Smooth muscle cell (in vitro differentiated cells): ENCODE measurements at regions not wholly inside any gene's neighbourhood (a gene's known extent, or its start where the extent isn't known, plus 50 kb on each side); places are given as distances from the start of the nearest gene placed in this dataset.

Experiments used
- DNase-seq: peaks from one replicate; lab custom pipeline; 2025; ENCODE audit not compliant: unreplicated experiment; lab: John Stamatoyannopoulos, UW
- H2AFZ ChIP-seq: fragments of 200-600 bp; sonication (generic); 2 replicates; pipeline ENCODE4 v1.6.0; 2016; ENCODE audit warnings: antibody characterized with exemption, low read depth, mild to moderate bottlenecking
- H3F3A ChIP-seq: fragments of 200-600 bp; sonication (generic); 2 replicates; pipeline ENCODE4 v1.6.0; 2017; ENCODE audit warnings: antibody characterized with exemption, low read depth
- H3K27ac ChIP-seq: fragments of 200-600 bp; sonication (generic); 2 replicates; pipeline ENCODE4 v1.5.1; 2016; ENCODE audit warnings: low read depth, mild to moderate bottlenecking
- H3K27me3 ChIP-seq: fragments of 200-600 bp; sonication (generic); 2 replicates; pipeline ENCODE4 v1.6.1; 2016; ENCODE audit warnings: low read depth, mild to moderate bottlenecking
- H3K36me3 ChIP-seq: fragments of 200-600 bp; sonication (generic); 2 replicates; pipeline ENCODE4 v1.5.1; 2016; ENCODE audit warnings: low read depth
- H3K4me1 ChIP-seq: fragments of 200-600 bp; sonication (generic); 2 replicates; pipeline ENCODE4 v1.5.1; 2016; ENCODE audit warnings: low read depth
- H3K4me2 ChIP-seq: fragments of 200-600 bp; sonication (generic); 2 replicates; pipeline ENCODE4 v1.6.0; 2016; ENCODE audit warnings: mild to moderate bottlenecking
- H3K4me3 ChIP-seq: fragments of 200-600 bp; sonication (generic); 2 replicates; pipeline ENCODE4 v1.5.1; 2016; ENCODE audit warnings: mild to moderate bottlenecking
- H3K79me2 ChIP-seq: fragments of 200-600 bp; sonication (generic); 2 replicates; pipeline ENCODE4 v1.6.0; 2016; ENCODE audit warnings: low read depth, mild to moderate bottlenecking
- H3K9ac ChIP-seq: fragments of 200-600 bp; sonication (generic); 2 replicates; pipeline ENCODE4 v1.6.0; 2016; ENCODE audit warnings: low read depth
- H3K9me3 ChIP-seq: fragments of 200-600 bp; sonication (generic); replicated peaks from 2 replicates; pipeline ENCODE4 v1.5.1; 2016; ENCODE audit warnings: low read depth
- H4K20me1 ChIP-seq: fragments of 200-600 bp; sonication (generic); 2 replicates; pipeline ENCODE4 v1.6.0; 2016; ENCODE audit warnings: low read depth
- WGBS: methylation state at CpG from one replicate; pipeline ENCODE4 v1.1.7; 2016; ENCODE audit warnings: low lambda C conversion rate; 5-methylcytosine and 5-hydroxymethylcytosine counted together
- TF ChIP-seq, protein P1 (sequence below): fragments of 200-600 bp; sonication (generic); IDR thresholded peaks from 2 replicates; pipeline ENCODE4 v1.5.1; 2017; ENCODE audit warnings: borderline replicate concordance, mild to moderate bottlenecking, antibody characterized with exemption; ENCODE audit not compliant: insufficient read depth, poor library complexity, severe bottlenecking

- H3K27me3 ChIP-seq = no peaks in the 10 kb centered on the region
- H2AFZ ChIP-seq = no peak overlapping the region
- H3K4me1 ChIP-seq = no peaks in the 10 kb centered on the region
- TF ChIP-seq, protein P1, sequence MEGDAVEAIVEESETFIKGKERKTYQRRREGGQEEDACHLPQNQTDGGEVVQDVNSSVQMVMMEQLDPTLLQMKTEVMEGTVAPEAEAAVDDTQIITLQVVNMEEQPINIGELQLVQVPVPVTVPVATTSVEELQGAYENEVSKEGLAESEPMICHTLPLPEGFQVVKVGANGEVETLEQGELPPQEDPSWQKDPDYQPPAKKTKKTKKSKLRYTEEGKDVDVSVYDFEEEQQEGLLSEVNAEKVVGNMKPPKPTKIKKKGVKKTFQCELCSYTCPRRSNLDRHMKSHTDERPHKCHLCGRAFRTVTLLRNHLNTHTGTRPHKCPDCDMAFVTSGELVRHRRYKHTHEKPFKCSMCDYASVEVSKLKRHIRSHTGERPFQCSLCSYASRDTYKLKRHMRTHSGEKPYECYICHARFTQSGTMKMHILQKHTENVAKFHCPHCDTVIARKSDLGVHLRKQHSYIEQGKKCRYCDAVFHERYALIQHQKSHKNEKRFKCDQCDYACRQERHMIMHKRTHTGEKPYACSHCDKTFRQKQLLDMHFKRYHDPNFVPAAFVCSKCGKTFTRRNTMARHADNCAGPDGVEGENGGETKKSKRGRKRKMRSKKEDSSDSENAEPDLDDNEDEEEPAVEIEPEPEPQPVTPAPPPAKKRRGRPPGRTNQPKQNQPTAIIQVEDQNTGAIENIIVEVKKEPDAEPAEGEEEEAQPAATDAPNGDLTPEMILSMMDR = no peak
- WGBS = 97% methylated on average over 4 of the region's 4 CpGs
- no peak overlapping the region for H3K27ac ChIP-seq
- H3F3A ChIP-seq = peaks cover 5% of the 10 kb centered on the region
- DNase-seq = no peak
- no peaks in the 10 kb centered on the region for H3K9me3 ChIP-seq
- peaks cover 14% of the 10 kb centered on the region for H3K79me2 ChIP-seq
- H3K9ac ChIP-seq = no peak overlapping the region
- H3K36me3 ChIP-seq = no peaks in the 10 kb centered on the region
- peaks cover 2% of the 10 kb centered on the region for H4K20me1 ChIP-seq
- H3K4me3 ChIP-seq = no peak overlapping the region
- H3K4me2 ChIP-seq = no peak overlapping the region
Observed at GRCh38 chr1:232483826-232484225, 146.1 kb downstream of the SIPA1L2 start.

DNA sequence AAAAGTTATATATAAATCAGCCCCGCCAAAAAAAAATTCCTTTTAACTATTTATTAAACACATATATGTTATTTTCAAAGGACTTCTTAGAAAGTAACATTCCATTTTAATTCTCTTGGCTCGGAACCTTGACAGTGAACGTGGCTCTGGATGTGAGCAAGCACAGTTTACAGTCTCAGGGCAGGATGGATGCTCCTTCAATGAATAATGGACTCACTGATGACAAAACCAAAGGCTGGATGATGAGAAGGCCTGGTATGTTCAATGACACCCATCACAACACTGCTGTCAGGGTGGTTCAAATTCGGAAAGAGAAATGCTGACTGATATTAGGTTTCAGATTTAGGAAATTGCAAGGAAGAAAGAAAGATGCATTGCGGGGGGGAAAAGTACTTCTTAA is 148.8 kb downstream of the SIPA1L2 start:
- H3K79me2 ChIP-seq = peaks cover 3% of the 10 kb centered on the region
- TF ChIP-seq, protein P1 = no peak
- 87% methylated on average over 5 of the region's 5 CpGs for WGBS
- H2AFZ ChIP-seq = no peak overlapping the region
- H3F3A ChIP-seq = peaks cover 22% of the 10 kb centered on the region
- H3K27me3 ChIP-seq = no peaks in the 10 kb centered on the region
- no peak overlapping the region for H3K4me2 ChIP-seq
- H3K9me3 ChIP-seq = no peaks in the 10 kb centered on the region
- no peak overlapping the region for H3K9ac ChIP-seq
- no peaks in the 10 kb centered on the region for H4K20me1 ChIP-seq
- H3K36me3 ChIP-seq = no peaks in the 10 kb centered on the region
- no peak overlapping the region for H3K4me3 ChIP-seq
- H3K27ac ChIP-seq = no peak overlapping the region
- DNase-seq = no peak
- H3K4me1 ChIP-seq = peaks cover 17% of the 10 kb centered on the region

DNA sequence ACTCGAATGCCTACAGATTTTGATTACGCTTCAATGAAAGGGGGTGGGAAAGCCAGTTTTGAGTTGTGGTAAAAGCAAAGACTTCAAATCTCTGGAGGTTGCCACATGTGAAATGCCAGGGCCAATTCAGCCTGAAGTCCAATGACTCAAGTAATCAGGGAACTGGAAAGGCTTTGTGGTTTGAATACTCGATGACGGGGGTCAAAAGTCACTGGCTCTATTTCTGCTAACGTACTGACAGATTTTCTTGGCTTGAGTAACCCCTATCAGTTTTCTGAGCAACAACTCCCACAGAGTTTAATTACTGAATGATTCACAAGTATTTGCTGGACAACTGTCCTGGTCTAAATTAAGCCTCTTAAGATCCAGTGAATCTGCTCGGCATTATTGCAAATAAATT is 152.2 kb downstream of the SIPA1L2 start:
- Histone ChIP-seq H3K4me2 (peak overlapping the region; percentile 78), H3K36me3 (no peaks in the 10 kb centered on the region), H3K9ac (peak overlapping the region; percentile 65), H4K20me1 (no peaks in the 10 kb centered on the region), H3K9me3 (no peaks in the 10 kb centered on the region), H3K27ac (peak overlapping the region; percentile 97), H3F3A (peaks cover 42% of the 10 kb centered on the region), H3K4me3 (no peak overlapping the region), H3K27me3 (no peaks in the 10 kb centered on the region), H2AFZ (no peak overlapping the region), H3K79me2 (peaks cover 3% of the 10 kb centered on the region), H3K4me1 (peaks cover 37% of the 10 kb centered on the region)
- DNase-seq = no peak
- WGBS = 11% methylated on average over 6 of the region's 6 CpGs
- TF ChIP-seq, protein P1 = no peak

DNA sequence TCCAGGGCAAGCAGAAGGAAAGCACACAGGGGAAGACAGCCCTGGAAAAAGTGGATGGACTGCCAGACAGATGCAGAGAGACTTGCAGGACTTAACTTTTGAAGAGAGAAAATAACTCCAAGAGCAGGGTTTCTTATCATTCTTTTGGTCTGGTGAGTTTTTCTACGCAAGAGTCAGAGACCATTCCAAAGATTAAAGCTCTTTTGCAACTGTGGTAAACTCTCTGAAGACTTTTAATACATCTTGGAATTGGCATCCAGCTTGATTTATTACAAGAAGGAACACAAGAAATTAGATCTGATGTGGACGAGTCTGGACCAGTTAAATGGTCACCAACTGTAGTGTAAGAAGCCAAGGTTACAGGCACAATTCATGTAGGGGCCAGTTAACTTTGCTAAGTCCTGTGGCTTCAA is 153.4 kb downstream of the SIPA1L2 start:
- peak overlapping the region; percentile 78 for H3K4me2 ChIP-seq

More for the DNA sequence above, 153.4 kb downstream of the SIPA1L2 start:
- H3K36me3 ChIP-seq = no peaks in the 10 kb centered on the region
- no peaks in the 10 kb centered on the region for H3K9me3 ChIP-seq
- H3F3A ChIP-seq = peaks cover 51% of the 10 kb centered on the region
- TF ChIP-seq, protein P1 = no peak
- peak overlapping the region; percentile 97 for H3K27ac ChIP-seq
- H3K79me2 ChIP-seq = peaks cover 3% of the 10 kb centered on the region
- peaks cover 44% of the 10 kb centered on the region for H3K4me1 ChIP-seq
- H3K27me3 ChIP-seq = no peaks in the 10 kb centered on the region
- no peak overlapping the region for H2AFZ ChIP-seq
- DNase-seq = no peak
- H4K20me1 ChIP-seq = no peaks in the 10 kb centered on the region
- H3K9ac ChIP-seq = peak overlapping the region; percentile 65
- WGBS = 4% methylated on average over 2 of the region's 2 CpGs
- no peak overlapping the region for H3K4me3 ChIP-seq
